ENCODE measurements at regions not wholly inside any gene's neighbourhood (a gene's known extent, or its start where the extent isn't known, plus 50 kb on each side); places are given as distances from the start of the nearest gene placed in this dataset.
"Not testable (repeated sequence)": the region's sequence is repeated elsewhere in the genome, so short reads cannot be mapped to it uniquely, and the experiment has no call there.

- no peak for FAIRE-seq
These were observed 740.1 kb upstream of the SPRY2 start for GRCh38 chr13:81080911-81081454.

- no peak for FAIRE-seq
These were observed 737.1 kb upstream of the SPRY2 start for GRCh38 chr13:81078048-81078447.

DNA sequence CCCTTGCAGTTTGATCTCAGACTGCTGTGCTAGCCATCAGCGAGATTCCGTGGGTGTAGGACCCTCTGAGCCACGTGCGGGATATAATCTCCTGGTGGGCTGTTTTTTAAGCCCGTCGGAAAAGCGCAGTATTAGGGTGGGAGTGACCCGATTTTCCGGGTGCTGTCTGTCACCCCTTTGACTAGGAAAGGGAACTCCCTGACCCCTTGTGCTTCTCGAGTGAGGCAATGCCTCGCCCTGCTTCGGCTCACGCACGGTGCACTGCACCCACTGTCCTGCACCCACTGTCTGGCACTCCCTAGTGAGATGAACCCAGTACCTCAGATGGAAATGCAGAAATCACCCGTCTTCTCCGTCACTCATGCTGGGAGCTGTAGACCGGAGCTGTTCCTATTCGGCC, 728.9 kb upstream of the SPRY2 start:
- FAIRE-seq, result not testable (repeated sequence)

GRCh38 chr13:81058916-81059290, 718.0 kb upstream of the SPRY2 start:
- FAIRE-seq, result no peak

DNA sequence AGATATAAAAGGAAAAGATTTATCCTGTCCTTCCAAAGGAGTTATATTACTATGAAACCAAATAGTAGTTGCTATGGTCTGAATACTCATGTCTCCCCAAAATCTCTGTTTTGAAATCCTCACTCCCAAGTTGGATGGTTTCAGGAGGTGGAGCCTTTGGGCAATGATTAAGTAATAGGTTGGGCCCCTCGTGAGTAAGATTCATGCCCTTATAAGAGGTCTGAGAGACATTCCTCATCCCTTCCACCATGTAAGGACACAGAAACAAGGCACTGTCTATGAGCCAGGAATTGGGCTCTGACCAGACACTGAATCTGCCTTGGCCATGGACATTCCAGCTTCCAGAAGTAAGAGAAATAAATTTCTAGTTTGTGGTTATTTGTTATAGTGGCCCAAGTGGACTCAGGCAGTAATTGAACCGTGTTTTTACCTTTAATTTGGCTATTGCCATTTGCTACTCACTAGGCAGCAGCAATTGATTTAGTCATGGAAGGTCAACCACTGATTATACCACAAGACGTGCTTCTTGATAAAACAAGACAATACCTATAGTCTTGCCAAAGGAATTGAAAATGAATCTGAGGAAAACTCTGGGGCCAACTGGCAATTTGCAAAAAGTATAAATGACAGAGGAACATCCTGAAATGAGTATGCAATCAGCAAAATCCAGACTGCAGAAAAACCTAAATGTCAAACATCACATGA, 717.4 kb upstream of the SPRY2 start:
- FAIRE-seq, result no peak

DNA sequence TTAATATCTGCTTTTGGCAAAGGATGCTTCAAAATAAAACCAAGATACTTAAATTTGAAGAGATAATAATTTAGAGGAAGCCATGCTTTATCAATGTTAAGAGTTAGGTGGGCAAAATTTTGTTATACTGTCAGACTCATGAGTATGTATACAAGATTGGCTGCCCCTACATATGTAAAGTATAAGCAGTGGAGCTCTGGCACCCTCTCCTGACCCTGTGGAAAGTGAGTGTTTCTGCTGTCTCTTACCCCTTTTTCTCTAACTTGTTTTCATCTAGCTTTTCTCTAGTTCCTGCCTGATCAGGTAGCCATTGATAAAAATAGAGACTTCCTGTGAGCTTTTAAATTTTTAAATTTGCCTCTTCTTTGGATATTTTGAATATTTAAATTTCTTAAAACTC, 710.9 kb upstream of the SPRY2 start:
- no peak for FAIRE-seq

- FAIRE-seq, result no peak
These were observed 707.1 kb upstream of the SPRY2 start for GRCh38 chr13:81048026-81048461.

DNA sequence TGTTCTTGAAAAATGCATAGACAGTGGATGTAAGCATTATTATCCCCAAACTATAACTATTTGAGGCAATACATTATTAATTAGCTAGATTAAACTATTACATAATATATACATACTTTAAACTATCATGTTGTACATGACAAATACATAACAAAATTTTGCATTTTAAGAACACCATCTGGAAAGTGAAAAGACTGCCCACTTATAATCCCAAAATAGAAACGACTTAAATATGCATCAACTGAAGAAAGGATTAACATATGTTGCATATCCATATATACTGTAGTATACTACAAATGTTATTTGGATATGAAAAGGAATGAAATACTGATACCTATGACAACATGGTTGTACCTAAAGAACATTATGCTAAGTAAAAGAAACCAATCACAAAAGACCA, 700.8 kb upstream of the SPRY2 start:
- no peak for FAIRE-seq

DNA sequence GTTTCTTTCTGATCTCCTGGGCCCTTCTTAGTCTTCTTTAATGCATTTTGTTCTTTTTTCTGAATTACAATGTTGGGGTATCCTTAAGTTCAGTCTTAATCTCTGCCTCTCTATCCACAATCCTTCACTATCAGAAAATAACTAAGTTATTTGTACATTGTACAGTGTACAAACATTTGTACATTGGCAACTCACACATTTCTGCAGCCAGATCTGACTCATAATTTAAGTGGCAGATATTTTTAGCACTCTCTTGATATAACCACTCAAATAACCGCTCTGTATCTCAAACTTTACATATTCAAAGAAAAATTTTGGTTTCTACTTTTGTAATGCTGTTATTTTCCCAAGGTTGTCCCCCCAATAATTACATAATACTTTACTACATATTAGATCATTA, 691.1 kb upstream of the SPRY2 start:
- FAIRE-seq, result no peak

DNA sequence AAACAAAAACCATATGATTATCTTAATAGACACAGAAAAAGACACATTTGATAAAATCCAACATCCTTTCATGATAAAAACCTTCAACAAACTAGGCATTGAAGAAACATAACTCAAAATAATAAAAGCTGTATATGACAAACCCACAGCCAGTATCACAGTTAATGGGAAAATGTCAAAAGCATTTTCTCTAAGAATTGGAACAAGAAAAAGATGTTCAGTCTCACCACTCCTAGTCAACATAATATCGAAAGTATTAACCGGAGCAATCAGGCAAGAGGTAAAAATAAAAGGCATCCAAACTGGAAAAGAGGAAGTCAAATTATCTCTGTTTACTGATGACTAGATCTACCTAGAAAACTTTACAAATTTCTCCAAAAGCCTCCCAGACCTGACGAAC, 684.2 kb upstream of the SPRY2 start:
- FAIRE-seq, result no peak

GRCh38 chr13:81021284-81021840, 680.4 kb upstream of the SPRY2 start:
- no peak for FAIRE-seq

DNA sequence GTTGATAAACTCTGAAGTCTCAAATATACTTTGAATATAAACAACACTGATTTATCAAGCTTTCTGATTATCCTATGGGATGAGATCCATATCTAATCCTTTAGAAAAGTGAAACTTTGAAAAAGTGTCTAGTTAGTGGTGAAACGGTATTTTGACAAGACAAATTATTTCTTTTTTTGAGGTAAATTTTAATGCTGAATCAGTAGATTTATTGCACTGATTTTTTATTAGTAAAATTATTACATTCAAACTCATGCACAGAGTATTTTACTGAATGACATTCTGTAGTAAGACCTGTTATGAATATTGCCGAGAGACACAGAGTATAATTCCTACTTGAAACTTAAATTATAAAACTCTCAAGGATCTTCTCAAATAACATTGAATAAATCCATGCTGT, 679.1 kb upstream of the SPRY2 start:
- no peak for FAIRE-seq

GRCh38 chr13:81018936-81019335, 678.0 kb upstream of the SPRY2 start:
- FAIRE-seq, result no peak

GRCh38 chr13:81017513-81018152, 676.7 kb upstream of the SPRY2 start:
- FAIRE-seq, result peak; percentile 97

GRCh38 chr13:81012031-81012430, 671.1 kb upstream of the SPRY2 start:
- no peak for FAIRE-seq

GRCh38 chr13:81001828-81002385, 661.0 kb upstream of the SPRY2 start:
- FAIRE-seq, result no peak

DNA sequence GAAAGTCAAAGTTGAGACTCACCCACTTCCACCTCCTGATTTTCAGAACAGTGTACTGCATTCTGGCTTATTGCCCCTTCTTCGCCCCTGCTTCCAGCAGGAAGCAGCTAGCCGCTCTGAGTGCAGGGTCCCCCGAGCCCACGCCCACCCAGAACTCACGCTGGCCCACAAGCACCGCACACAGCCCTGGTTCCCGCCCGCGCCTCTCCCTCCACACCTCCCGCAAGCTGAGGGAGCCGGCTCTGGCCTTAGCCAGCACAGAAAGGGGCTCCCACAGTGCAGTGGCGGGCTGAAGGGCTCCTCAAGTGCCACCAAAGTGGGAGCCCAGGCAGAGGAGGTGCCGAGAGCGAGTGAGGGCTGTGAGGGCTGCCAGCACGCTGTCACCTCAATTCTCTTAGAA, 657.7 kb upstream of the SPRY2 start:
- not testable (repeated sequence) for FAIRE-seq

GRCh38 chr13:80989747-80990146, 648.8 kb upstream of the SPRY2 start:
- no peak for FAIRE-seq

GRCh38 chr13:80989241-80989640, 648.3 kb upstream of the SPRY2 start:
- no peak for FAIRE-seq

- no peak for FAIRE-seq
These were observed 647.6 kb upstream of the SPRY2 start for GRCh38 chr13:80988391-80989151.

- FAIRE-seq, result peak; percentile 90
These were observed 638.2 kb upstream of the SPRY2 start for GRCh38 chr13:80979035-80979641.

DNA sequence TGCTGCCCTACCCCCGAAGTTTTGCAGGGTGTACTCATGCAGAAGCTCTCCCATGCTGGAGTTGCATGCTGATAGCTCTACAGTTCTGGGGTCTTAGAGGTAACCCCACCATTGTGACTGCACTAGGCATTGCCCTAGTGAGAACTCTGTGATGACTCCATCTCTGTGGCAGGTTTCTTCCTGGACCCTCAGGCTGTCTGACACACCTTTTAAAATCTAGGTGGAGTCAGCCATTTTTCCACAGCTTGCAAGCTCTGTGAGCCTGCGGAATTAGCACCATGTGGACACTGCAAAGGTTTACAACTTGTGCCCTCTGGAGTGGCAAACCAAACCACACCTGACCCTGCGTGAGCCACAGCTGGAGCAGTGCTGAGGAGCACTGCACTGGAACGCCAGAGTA, 636.2 kb upstream of the SPRY2 start:
- no peak for FAIRE-seq

DNA sequence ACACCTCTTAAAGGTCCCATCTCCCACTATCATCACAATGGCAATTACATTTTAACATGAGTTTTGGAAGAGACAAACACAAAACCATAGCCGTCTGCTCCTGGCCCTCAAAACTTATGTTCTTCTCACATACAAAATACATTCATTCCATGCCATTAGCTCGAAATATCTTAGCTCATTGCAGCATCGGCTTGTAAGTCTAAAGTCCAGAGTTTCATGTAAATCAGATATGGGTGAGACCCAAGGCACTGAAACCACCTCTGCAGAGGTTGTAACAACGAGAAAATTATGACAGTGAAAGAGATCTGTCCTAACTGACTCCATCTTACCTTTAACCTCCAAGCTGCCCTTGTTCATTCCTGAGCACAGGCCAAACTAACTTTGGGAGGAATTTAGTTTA, 635.0 kb upstream of the SPRY2 start:
- FAIRE-seq, result no peak
